GM18517 (cell line): ENCODE measurements at regions not wholly inside any gene's neighbourhood (a gene's known extent, or its start where the extent isn't known, plus 50 kb on each side); places are given as distances from the start of the nearest gene placed in this dataset.
A peak's percentile ranks its signal among the peaks of the same experiment; 100 is the strongest.

Source experiments
- ATAC-seq: cut with Tn5 transposase; IDR thresholded peaks from one replicate; pipeline ENCODE4 v1.9.1; 2021; ENCODE audit warnings: mild to moderate bottlenecking, moderate library complexity; ENCODE audit not compliant: unreplicated experiment

GRCh38 chr19:29263305-29264135 lies 50.6 kb upstream of the UQCRFS1 start:
- no peak for ATAC-seq

- ATAC-seq, result no peak
Measured at GRCh38 chr19:29264897-29265296, 51.9 kb upstream of the UQCRFS1 start.

GRCh38 chr19:29265436-29265835 lies 52.5 kb upstream of the UQCRFS1 start:
- ATAC-seq, result no peak

GRCh38 chr19:29266001-29266400 lies 53.0 kb upstream of the UQCRFS1 start:
- no peak for ATAC-seq

- ATAC-seq, result no peak
Measured at GRCh38 chr19:29266603-29267002, 53.7 kb upstream of the UQCRFS1 start.

- no peak for ATAC-seq
Measured at GRCh38 chr19:29267701-29268100, 54.8 kb upstream of the UQCRFS1 start.

GRCh38 chr19:29268103-29268502 lies 55.2 kb upstream of the UQCRFS1 start:
- no peak for ATAC-seq

GRCh38 chr19:29268721-29269393 lies 55.9 kb upstream of the UQCRFS1 start:
- no peak for ATAC-seq

- ATAC-seq, result no peak
Measured at GRCh38 chr19:29269641-29270040, 56.7 kb upstream of the UQCRFS1 start.

- ATAC-seq, result no peak
Measured at GRCh38 chr19:29271341-29271740, 58.4 kb upstream of the UQCRFS1 start.

GRCh38 chr19:29271911-29272310 lies 59.0 kb upstream of the UQCRFS1 start:
- ATAC-seq, result no peak

- ATAC-seq, result no peak
Measured at GRCh38 chr19:29273000-29273640, 60.2 kb upstream of the UQCRFS1 start.

- ATAC-seq, result no peak
Measured at GRCh38 chr19:29275266-29275665, 62.3 kb upstream of the UQCRFS1 start.

- ATAC-seq, result peak; percentile 79
Measured at GRCh38 chr19:29277102-29277501, 64.2 kb upstream of the UQCRFS1 start.

- no peak for ATAC-seq
Measured at GRCh38 chr19:29278716-29279115, 65.8 kb upstream of the UQCRFS1 start.

GRCh38 chr19:29283366-29283765 lies 70.4 kb upstream of the UQCRFS1 start:
- ATAC-seq, result no peak

- no peak for ATAC-seq
Measured at GRCh38 chr19:29285187-29285687, 72.3 kb upstream of the UQCRFS1 start.

- ATAC-seq, result no peak
Measured at GRCh38 chr19:29285878-29286277, 72.9 kb upstream of the UQCRFS1 start.

- ATAC-seq, result no peak
Measured at GRCh38 chr19:29287061-29287460, 74.1 kb upstream of the UQCRFS1 start.

- no peak for ATAC-seq
Measured at GRCh38 chr19:29288256-29288655, 75.3 kb upstream of the UQCRFS1 start.

- ATAC-seq, result no peak
Measured at GRCh38 chr19:29289020-29289419, 76.1 kb upstream of the UQCRFS1 start.

- ATAC-seq, result no peak
Measured at GRCh38 chr19:29290853-29291252, 77.9 kb upstream of the UQCRFS1 start.
